ENCODE measurements at regions not wholly inside any gene's neighbourhood (a gene's known extent, or its start where the extent isn't known, plus 50 kb on each side); places are given as distances from the start of the nearest gene placed in this dataset.

DNA sequence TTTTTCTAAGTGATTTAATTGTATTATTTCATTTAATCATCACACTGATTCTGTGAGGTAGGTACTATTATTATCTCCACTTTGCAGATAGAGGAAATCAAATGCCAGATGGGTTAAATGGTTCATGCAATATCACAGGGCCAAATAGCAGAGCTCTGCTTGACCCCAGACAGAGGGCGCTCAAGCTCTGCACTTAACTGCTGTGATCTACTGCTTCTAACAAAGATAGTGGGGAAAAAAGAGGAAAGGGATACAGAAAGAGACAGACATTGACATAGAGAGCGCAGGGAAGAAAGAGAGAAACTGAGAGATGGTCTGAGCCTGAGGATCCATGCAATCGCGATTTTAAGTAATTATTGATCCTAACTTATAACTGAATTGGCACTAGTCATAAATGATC, 279.1 kb upstream of the THRB start:
- peak; percentile 65 for DNase-seq

DNA sequence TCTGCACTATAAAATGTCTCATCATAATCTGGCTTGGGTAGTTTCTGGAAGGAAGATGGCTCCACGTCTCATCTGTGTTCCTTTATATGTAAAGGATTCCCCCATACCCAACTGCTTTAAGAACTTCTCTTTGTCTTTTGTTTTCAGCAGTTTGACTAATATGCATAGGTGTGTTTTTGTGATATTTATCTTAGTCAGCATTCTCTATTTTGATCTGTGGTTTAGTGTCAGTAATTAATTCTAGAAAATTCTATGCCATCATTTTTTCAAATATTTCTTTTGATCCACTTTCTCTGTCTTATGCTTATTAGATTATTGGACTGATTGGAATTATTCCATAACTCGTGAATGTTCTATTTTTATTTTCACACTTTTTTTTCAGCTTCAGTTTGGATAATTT, 286.3 kb upstream of the THRB start:
- no peak for DNase-seq

DNA sequence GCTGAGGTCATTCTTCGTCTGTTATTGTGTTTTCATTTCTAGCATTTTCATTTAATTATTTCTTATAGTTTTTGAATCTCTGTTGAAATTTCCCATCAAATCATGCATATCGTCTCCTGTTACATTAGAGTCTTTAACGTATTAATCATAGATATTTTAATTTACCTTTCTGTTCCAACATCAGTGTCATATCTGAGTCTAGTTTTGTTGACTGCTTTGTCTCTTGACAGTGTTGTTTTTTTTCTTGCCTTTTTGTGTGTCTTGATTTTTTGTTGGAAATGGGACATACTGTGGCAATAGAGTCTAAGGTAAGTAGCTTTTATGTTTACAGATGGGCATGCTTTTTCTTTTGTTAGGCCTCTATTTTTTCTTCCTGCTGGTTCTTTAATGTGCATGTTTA, 286.8 kb upstream of the THRB start:
- no peak for DNase-seq

DNA sequence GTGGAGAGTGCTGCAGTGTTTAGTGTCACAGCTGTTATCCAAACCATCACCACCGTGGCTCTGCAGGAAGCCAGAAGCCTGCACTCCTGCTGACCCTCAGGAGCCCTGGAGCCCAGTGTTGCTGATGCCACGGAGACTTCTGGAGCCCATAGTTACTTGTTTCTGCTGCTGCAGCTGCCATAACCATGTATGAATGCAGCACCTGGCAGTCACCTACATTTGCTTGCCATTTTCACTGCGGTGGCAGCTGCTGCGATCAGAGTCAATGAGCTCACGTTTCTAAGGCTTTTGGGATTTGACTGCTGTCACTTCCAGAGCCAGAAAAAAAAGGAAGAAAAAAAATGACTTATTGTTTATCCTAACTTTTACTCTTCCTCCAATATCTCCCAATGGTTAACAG, 299.2 kb upstream of the THRB start:
- DNase-seq: no peak

DNA sequence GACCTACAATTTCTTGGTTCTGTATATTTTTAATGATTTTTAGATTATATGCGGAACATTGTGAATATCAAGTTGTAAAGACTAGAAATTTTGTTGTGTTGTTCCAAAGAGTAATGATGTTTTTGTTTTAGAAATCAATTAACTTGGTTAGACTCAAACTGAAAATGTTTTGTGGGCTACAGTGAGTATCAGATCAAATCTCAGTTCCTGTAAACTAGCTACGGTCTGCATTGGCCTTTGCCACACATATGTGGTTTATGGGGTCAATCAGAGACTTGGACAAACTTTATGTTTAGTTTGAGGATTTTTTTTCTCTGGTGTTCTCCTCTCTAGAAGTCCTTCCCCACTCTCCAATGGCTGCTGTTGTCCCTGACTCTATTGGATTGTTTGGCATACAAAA, 308.0 kb upstream of the THRB start:
- DNase-seq: no peak

DNA sequence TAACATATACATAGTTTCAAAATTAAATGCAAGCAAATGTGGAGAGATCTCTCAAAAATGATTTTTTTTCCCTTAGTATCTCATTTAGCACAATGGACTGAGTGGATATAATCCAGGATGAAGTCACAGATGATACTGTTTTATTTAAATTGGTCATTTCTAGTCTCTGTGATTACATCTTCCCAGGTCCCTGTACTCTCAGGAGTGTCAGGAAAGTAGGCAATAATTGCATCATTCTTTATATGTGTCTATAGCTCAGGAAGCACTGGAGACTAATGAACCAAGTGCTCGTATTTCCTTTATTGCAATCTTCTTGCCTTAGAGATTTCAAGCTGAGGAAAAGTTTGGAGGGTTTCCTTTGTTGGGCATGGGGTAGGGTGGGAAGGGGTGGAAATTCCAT, 309.4 kb upstream of the THRB start:
- no peak for DNase-seq

DNA sequence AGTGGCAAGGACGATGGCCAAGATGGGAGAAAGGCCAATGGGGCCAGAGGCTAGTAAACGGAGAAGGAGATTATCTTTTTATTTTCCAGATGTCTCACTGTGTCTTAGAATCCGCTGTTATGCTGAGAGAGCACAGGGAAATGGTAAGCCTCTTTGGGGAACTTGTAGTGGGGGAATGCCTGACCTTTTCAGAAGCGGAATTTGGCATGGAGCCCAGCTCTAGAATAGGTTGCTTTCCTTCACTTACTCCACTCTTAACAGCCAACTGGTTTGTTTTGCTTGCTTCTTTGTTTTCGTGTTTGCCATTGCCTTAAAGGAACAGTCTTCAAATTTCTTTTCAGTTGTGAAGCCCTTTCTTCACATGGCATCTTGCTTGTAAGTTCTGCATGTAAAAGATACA, 316.2 kb upstream of the THRB start:
- no peak for DNase-seq

DNA sequence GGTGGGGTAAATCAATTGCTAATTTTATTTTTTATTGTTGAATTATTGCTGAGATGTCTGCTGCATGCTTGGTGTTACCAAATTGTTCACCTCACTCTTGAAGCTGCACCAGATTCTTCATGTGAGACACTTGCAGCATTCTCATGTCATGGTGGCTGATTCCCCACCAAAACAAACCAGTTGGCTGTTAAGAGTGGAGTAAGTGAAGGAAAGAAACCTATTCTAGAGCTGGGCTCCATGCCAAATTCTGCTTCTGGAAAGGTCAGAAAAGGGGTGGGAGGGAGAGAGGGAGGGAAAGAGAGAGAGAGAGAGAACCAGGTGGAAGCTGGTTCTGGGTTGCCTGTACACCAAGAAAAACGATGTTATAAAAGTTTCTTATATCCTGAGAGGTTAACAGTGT, 317.5 kb upstream of the THRB start:
- no peak for DNase-seq

DNA sequence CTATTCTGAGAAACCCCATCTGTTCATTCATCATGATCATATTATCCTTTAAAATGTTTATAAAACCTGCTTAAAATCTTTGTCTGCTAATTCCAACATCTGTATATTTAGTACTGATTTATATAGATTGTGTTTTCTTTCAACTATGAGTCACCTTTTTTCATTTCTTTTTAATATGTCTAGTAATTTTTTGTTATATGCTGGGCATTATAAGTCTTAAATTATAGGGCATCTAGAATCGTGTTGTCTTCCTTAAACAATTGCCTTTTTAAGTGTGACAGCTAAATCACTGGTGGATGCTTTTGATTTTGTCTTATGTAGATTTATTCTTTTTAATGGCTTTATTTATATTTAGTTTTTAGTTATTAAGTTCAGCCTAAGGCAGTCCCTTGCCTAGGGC, 323.4 kb upstream of the THRB start:
- no peak for DNase-seq

DNA sequence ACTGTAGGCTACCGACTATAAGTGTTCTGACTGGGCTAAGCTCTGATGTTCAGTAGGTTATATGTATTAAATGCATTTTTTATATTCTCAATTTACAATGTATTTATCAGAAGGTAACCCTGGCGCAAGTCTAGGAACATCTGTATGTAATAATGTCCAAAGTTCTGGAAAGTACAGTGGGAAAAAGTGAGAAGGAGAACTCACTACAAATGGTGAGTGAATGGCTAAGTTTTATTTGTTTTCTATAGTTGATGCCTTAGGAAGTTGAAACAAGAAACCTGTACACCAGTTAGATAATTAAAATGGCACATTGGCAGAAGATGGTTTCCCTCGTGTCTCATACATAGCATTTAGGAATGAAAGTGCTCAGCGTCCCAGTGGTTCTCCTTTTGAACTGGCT, 333.4 kb upstream of the THRB start:
- DNase-seq: no peak

DNA sequence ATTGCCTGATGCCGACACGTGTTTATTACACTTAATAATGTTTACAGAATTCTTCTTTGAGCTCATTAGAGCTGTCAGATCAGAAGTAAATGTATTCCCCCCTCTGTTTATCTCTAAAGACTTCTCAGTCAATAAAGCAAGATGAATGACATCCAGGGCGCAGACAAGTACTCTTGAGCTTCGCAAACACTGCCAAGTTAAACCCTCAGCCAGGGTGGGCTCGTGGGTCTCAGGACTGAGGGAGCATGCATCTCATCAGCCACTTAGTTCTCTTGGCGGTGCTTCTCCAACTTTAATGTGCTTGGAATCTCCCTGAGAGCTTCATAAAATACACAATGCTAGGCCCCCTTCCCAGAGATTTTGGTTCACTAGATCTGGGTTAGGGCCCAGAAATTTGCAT, 333.9 kb upstream of the THRB start:
- no peak for DNase-seq

DNA sequence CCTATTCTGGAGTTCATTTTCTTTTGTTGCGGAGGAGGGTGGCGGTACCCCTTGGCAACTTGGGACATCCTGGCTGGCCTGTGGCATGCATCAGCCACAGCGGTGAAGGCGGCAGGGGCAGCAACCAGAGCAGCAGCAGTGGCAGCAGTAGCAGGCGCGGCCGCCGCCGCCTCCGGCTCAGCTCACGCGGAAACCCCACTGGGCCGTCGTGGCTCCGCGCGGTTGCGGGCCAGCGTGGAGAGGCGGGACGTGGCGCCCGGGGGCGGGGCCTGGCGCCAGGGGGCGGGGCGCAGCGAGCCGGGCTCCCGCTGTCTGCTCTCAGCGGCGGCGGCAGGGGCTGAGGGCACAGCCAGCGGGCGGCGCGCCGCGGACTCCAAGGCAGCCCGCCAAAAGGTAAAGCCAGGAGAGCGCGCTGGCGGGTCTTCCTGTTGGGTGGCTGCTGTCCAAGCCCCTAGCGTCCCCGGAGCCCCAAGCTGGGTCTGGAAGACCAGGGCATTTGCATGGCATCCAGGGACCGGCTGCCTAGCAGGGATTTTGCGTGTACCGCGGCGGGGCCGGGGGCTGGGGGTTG, 334.4 kb upstream of the THRB start:
- DNase-seq: peak; percentile 4

DNA sequence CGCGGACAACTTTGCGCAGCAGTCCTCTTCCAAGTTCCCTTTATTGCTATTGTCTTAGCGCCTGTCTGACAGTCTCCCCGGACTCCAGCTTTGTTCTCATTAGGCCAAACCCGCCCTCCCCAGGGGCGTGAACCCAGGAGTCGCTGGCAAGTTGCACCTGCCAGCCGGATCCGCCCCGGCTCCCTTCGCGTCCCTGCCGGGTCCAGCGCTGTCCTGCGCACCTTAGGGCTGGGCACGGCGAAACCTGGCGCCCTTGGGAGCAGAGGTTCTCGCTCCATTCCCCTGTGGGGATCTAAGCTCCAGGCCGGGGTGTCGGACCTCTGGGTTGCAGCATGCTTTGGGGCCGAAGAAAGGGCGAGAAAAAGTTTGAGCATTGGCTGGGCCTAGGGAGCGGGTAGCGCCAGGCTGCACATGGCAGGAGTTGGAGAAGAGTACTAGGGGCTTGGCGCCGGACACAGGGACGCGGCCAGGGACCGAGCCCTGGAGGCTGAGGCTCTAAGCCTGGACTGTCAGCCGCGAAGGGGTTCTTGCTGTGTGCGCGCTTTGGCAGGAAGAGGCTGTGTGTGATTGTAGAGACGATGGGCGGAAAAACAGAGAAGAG, 335.1 kb upstream of the THRB start:
- peak; percentile 4 for DNase-seq

DNA sequence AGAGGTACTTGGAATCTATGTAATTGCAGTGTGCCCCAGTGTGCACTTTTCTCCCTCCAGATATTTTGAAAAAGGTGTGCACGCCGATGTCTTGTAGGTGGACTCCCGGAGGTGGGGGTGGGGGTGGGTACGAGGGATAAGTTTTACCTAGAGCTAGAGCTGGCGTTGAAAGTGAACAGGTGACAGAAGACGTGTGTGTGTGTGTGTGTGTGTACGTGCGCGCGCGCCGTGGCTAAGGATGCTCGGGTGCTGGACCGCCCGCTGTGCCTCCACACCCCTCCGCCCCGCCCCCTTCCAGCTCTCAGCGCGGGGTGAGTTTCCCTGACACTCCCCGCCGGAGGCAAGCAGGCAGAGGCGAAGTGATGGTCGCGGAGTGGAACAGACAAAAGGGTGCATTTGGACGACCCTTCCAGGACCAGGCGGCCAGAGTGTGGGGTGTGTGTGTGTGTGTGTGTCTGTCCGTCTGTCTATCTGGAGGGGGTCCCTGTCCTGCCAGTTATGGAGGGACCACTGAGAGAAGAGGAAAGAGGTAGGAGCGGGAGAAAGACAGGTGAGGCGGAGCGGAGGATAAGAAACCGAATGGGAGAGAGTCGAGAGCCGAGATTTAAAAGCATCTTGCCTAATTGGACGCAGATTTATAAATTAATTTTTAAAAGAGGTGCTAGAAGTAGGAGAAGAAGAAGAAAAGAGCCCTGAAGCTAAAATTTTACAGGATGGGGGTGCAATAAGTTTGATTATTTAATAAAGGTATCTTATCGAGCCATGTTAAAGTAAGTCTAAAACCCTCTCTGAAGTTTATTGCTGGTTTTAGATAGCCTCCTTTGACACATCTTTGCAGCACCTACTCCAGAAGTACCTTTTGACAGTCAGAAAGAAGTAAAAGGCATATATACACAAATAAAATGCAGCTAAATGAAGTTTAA, 335.8 kb upstream of the THRB start:
- DNase-seq: no peak

DNA sequence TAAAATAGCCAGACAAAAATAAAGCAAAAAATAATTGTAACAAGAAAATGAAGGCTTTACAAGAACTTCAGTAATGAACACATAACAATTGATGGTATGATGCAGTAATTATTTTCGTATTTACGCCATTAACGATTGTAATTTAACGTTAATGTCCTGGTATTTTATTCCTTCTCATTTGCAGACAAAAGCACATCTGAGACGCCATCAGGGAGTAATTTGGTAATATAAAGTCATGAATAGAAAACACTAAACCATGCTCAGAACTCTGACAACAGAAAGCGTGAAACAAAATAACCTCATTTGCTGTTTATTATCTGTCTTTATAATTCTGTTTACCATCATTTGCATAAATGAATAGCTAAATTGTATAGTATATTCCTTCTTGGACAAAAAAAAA, 336.6 kb upstream of the THRB start:
- DNase-seq: no peak

DNA sequence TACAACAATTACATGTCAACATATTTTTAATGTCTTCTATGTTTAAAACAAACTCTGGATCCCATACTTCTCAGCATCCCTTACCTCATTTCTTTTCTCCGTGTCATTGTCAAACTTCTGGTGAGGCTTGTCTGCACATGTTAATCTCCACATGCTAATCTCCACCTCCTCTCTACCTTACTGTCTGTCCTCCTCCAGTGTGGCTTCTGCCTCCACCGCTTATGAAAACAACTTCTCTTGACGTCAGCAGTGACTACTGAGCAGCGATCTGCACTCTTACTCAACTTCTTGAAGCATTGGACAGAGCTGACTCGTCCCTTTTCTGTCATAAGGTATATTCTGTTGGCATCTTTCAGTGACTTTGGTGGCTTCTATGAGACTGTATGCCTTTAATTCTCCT, 338.2 kb upstream of the THRB start:
- DNase-seq: no peak

DNA sequence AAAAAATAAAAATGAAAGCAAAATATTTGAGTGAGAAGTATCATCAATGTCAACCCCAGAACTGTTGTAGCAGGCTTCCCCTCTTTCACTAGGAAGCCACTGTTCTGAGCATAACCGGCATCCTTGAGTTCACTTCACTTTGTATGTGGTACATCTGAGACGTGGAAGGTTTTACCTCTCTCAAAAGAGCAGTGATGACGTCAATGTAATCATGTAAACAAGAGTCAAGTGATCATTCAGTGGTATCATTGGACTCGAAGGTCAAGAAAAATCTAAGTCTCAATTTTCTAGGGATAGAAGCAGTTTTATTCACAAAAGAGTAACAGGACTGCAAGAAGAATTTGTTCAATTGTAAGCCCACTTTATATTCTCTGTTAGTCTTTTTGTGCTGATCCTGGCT, 339.8 kb upstream of the THRB start:
- no peak for DNase-seq

DNA sequence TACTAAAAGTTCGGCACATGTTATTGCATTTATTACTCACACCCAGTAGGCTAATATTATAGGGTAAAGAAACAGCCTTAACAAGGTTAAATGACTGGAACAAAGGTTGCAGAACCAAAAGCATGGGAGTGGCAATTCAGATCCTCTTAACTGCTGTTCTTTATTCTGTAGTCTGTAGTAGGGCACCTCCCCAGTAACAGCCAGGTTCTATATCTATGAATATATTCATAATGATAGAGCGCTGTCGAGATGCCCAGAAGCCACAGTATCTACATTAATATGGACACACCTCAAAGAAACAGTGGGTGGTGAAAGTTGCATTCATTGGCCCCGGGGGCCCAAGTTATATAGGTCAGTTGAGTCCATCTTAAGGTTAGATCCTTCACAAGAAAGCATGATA, 340.9 kb upstream of the THRB start:
- DNase-seq: no peak

DNA sequence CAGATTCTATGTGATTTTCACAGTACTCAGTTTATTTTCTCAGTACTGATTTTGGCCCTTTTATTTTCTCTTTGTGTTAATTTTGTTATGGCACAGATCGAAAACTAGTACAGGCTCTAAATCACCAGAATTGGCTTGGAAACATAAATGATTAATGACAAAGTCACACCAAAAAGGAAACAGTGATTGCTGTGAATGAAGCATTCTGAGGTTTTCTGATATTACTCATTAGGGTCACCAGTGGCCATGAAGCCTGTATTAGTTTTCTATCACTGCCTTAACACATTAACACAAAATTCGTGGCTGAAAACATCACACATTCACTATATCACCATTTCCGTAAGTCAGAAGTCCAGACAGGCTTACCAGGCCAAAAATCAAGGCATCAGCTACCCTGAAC, 343.0 kb upstream of the THRB start:
- no peak for DNase-seq

DNA sequence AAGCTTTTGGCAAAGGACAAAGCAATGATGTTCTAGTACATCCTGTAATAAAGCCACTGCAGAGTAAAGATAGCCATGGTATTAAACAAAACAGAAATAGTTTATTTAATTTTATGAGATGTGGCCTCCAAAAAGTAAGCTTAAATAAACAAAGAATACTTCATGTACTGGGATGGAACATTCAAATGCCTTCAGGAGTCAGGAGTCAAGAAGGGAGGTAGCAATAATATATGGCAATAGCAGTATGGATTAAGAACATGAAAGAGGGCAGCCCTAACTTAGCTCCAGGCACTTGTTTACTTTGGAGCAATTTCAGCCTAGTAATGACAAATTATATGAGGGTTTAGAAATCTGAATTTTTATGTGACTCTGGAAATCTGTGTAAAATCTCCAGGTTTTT, 343.9 kb upstream of the THRB start:
- no peak for DNase-seq

DNA sequence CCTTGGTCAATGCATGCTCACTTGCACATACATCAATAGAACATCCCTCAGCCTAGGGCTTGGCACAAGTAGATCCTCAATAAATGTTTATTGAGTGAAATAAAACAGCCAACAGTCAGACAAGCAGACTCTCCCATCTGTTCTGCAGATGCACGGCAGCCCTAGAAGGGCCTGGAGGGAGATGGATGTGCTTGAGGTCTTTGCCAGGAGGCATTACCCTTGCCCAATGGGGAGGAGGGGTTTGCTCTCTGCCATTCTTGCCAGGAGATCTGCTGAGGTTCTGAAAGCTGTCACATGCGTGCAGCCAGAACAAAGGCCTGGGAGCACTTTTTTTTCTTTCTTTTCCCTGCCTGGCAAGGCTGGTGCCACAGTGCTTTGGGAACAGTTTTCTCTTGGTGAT, 349.3 kb upstream of the THRB start:
- no peak for DNase-seq

DNA sequence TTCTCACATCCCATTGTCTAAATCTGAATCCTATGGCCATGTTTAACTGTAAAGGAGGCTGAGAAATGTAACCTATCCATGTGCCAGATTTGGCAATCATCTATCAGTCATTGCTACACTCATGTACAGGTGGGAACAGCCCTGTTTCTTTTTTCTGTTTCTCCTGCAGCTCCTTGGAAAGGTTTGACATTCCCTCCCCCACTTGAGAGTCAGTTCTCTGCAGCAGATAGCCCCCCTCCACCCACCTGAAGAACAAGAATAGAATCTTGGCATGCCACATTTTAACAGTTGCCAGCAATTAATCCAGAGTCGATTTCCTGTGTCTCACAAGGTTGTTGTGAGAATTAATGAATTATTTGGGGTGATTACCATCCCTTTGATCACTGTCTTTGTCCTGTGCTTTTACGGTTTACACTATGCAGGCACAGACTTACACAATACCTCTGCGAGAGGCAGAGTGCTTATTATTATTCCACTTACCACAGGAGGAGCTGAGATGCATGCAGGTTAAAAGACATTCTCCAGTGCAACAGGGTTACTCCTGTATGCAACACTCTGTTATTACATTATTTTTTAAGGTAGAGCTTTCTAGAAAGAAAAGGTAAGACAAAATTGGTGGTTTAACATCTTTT, 351.0 kb upstream of the THRB start:
- no peak for DNase-seq

DNA sequence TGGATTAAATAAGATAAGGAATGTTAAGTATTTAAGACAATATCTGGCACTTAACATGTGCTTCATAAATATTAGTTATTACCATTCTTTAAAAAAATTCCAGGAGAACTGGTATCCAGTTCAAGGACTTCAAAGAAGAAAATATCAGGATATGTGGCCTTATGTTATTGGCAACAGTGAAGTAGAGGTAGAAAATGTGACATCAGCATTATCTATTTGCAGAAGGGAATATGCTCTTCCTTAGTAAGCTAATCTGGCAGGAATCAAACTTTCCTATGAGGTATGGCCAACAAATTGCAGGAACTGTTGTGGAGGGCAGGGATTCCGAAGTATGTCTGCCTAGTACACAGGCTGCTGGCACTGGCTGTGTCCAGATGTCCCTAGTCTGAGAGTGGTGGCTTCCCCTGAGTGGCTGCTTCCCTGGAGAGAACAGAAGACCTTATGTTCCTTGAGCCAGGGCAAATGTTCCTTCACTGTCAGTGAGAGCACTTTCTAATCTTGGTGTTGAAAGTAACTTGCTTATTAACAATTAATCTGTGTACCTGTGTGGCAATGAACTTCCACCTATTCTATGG, 351.7 kb upstream of the THRB start:
- no peak for DNase-seq

DNA sequence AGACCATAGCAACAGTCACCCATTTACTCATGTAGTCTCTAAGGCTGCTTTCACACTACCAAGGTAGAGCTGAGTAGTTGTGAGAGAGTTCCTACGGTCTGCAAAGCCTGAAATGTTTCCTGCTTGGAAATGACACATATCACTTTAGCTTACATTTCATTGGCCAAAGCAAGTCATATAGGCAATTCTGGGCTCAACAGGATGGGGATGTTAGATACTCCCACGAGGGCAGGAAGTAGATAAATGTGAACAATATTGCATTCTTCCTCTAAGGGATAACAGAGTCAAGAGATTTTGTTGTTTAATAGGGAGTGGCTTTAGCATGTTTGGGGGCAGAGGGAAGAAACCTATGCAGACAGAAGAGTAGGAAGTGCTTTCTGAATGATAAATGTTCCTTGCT, 355.6 kb upstream of the THRB start:
- DNase-seq: no peak
